Stimulated activated naive CD8-positive, alpha-beta T cell treated with anti-CD3 and anti-CD28 coated beads, Interleukin-15, Interleukin-2, amounts not matched to agents 100 U/mL and 50 U/mL, for 24 hours (primary cell): ENCODE measurements at regions not wholly inside any gene's neighbourhood (a gene's known extent, or its start where the extent isn't known, plus 50 kb on each side); places are given as distances from the start of the nearest gene placed in this dataset.
A peak's percentile ranks its signal among the peaks of the same experiment; 100 is the strongest.

Experiments
- ATAC-seq: fragments of 150-1000 bp; cut with Tn5 transposase; one replicate; pipeline ENCODE4 v1.10.0; 2021
- DNase-seq: peaks from one replicate; pipeline ENCODE4 v3.0.0; 2021

- no peak for ATAC-seq
- DNase-seq: no peak
These were observed 169.0 kb upstream of the PITX1 start for GRCh38 chr5:135203019-135203418.

GRCh38 chr5:135199919-135200318, 165.9 kb upstream of the PITX1 start:
- ATAC-seq (no peak), DNase-seq (no peak)

GRCh38 chr5:135196483-135196882, 162.5 kb upstream of the PITX1 start:
- DNase-seq (no peak), ATAC-seq (no peak)

GRCh38 chr5:135195270-135195608, 161.2 kb upstream of the PITX1 start:
- no peak for ATAC-seq
- no peak for DNase-seq

- ATAC-seq: no peak
These were observed 160.7 kb upstream of the PITX1 start for GRCh38 chr5:135194573-135195269.

GRCh38 chr5:135194126-135194488, 160.1 kb upstream of the PITX1 start:
- no peak for ATAC-seq
- no peak for DNase-seq

More at GRCh38 chr5:135194573-135195269, 160.7 kb upstream of the PITX1 start:
- DNase-seq: no peak

- DNase-seq (no peak), ATAC-seq (no peak)
These were observed 159.4 kb upstream of the PITX1 start for GRCh38 chr5:135193213-135194125.

- ATAC-seq: no peak
These were observed 158.3 kb upstream of the PITX1 start for GRCh38 chr5:135192351-135192750.

GRCh38 chr5:135191084-135191826, 157.2 kb upstream of the PITX1 start:
- DNase-seq: peak; percentile 82
- ATAC-seq: peak; percentile 91

More at GRCh38 chr5:135192351-135192750, 158.3 kb upstream of the PITX1 start:
- DNase-seq: no peak

GRCh38 chr5:135190416-135191083, 156.5 kb upstream of the PITX1 start:
- ATAC-seq (no peak), DNase-seq (no peak)

- ATAC-seq: no peak
- DNase-seq: no peak
These were observed 155.0 kb upstream of the PITX1 start for GRCh38 chr5:135189024-135189423.

GRCh38 chr5:135188233-135188914, 154.3 kb upstream of the PITX1 start:
- DNase-seq: no peak

GRCh38 chr5:135186662-135187522, 152.9 kb upstream of the PITX1 start:
- no peak for DNase-seq
- ATAC-seq: no peak

More at GRCh38 chr5:135188233-135188914, 154.3 kb upstream of the PITX1 start:
- ATAC-seq: no peak

- ATAC-seq (no peak), DNase-seq (no peak)
These were observed 151.5 kb upstream of the PITX1 start for GRCh38 chr5:135185481-135186065.

- no peak for ATAC-seq
- no peak for DNase-seq
These were observed 150.6 kb upstream of the PITX1 start for GRCh38 chr5:135184646-135185045.

GRCh38 chr5:135183464-135183863, 149.4 kb upstream of the PITX1 start:
- DNase-seq: no peak

GRCh38 chr5:135182675-135183074, 148.6 kb upstream of the PITX1 start:
- ATAC-seq (no peak), DNase-seq (no peak)

More at GRCh38 chr5:135183464-135183863, 149.4 kb upstream of the PITX1 start:
- no peak for ATAC-seq

GRCh38 chr5:135181653-135182052, 147.6 kb upstream of the PITX1 start:
- ATAC-seq: no peak
- no peak for DNase-seq

GRCh38 chr5:135179308-135179980, 145.4 kb upstream of the PITX1 start:
- ATAC-seq: no peak
- DNase-seq: no peak
